Uterus (tissue), 3 donors: ENCODE measurements at regions not wholly inside any gene's neighbourhood (a gene's known extent, or its start where the extent isn't known, plus 50 kb on each side); places are given as distances from the start of the nearest gene placed in this dataset.

ENCODE experiments used
- DNase-seq, 2 donors: peaks; one replicate each; pipeline ENCODE4 v3.0.0-alpha.2; 2019 to 2020
- H3K27ac ChIP-seq, 2 donors: fragments of 200-600 bp; sonication (generic); 1 replicate in 1 of 2; 2 replicates in 1 of 2; pipeline ENCODE4 v1.5.1; 2016 to 2018
- H3K27me3 ChIP-seq, 2 donors: fragments of 200-600 bp; sonication (generic); one replicate each; pipeline ENCODE4 v1.5.1; 2018 to 2019; ENCODE audit warnings: control low read depth in 1 of 2
- H3K36me3 ChIP-seq, 2 donors: fragments of 200-600 bp; sonication (generic); one replicate each; pipeline ENCODE4 v1.5.1; 2019; ENCODE audit warnings: control low read depth in 1 of 2
- H3K4me1 ChIP-seq, 2 donors: fragments of 200-600 bp; sonication (generic); one replicate each; pipeline ENCODE4 v1.5.1; 2018 to 2019; ENCODE audit warnings: control low read depth in 1 of 2
- H3K4me3 ChIP-seq, 2 donors: fragments of 200-600 bp; sonication (generic); 1 replicate in 1 of 2; 2 replicates in 1 of 2; pipeline ENCODE4 v1.5.1; 2018 to 2019; ENCODE audit warnings: mild to moderate bottlenecking in 1 of 2
- H3K9me3 ChIP-seq, 2 donors: fragments of 200-600 bp; sonication (generic); one replicate each; pipeline ENCODE4 v1.5.1; 2019; ENCODE audit warnings: control low read depth in 1 of 2
- POLR2A ChIP-seq, 2 donors: fragments of 450-650 bp; IDR thresholded peaks; one replicate each; pipeline ENCODE4 v1.6.1; 2016; ENCODE audit warnings: antibody characterized with exemption in 2 of 2, mild to moderate bottlenecking in 1 of 2, moderate library complexity in 1 of 2
- intact Hi-C: fragments of 100-400 bp; cut with DNase I; formaldehyde crosslinking; loops from one replicate; pipeline ENCODE4 v1.15.1; 2023; ENCODE audit warnings: low total_unique reads
- TF ChIP-seq, protein P1 (sequence below), 4 experiments: fragments of 200-600 bp in 2 of 4; fragments of 450-650 bp in 2 of 4; sonication (generic) in 2 of 4; IDR thresholded peaks; one replicate each; pipeline ENCODE4 v1.5.1; 2016 to 2019; ENCODE audit warnings: antibody characterized with exemption in 4 of 4, mild to moderate bottlenecking in 2 of 4, moderate library complexity in 1 of 4
- donor health status: DM: yes; HTN: yes; CAD: no.

DNA sequence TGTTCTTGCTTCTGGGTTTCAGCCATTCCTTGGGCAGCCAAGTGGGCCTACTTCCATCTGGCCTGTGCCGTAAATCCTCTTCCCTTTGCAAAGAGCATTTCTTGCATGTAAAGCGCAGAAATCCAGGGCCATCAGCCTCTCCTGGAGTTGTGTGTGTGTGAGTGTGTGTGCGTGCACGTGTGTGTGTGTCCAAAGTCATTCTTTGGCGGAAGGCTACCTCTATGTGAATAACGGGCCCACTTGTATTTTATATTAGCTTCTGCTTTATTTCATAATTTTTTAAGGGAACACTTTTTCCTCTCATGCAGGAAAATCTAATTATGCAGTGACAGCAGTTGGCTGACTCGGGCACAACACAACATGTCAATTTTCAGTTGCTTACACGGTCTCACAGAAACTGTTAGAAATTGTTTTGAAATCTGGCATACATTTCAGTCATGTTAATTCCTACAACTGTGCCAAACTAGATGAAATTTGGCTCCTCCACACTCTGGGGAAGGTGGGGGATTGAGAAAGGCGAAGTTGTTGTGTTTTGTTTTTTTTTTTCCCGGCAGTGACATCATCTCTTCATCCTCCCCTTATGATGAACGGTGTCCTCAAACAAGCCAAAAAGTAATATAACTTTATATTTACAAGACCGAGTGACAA is 223.7 kb upstream of the TSHZ2 start:
- peak; percentile 41 to 54 for DNase-seq
- intact Hi-C loops: no loop called here
- no peaks in the 10 kb centered on the region for H3K4me1 ChIP-seq
- no peaks in the 10 kb centered on the region for H3K27me3 ChIP-seq
- no peaks in the 10 kb centered on the region for H3K36me3 ChIP-seq
- peak overlapping the region; percentile 17 to 40 for H3K27ac ChIP-seq
- H3K4me3 ChIP-seq: no peak overlapping the region
- H3K9me3 ChIP-seq: no peaks in the 10 kb centered on the region
- TF ChIP-seq, protein P1, sequence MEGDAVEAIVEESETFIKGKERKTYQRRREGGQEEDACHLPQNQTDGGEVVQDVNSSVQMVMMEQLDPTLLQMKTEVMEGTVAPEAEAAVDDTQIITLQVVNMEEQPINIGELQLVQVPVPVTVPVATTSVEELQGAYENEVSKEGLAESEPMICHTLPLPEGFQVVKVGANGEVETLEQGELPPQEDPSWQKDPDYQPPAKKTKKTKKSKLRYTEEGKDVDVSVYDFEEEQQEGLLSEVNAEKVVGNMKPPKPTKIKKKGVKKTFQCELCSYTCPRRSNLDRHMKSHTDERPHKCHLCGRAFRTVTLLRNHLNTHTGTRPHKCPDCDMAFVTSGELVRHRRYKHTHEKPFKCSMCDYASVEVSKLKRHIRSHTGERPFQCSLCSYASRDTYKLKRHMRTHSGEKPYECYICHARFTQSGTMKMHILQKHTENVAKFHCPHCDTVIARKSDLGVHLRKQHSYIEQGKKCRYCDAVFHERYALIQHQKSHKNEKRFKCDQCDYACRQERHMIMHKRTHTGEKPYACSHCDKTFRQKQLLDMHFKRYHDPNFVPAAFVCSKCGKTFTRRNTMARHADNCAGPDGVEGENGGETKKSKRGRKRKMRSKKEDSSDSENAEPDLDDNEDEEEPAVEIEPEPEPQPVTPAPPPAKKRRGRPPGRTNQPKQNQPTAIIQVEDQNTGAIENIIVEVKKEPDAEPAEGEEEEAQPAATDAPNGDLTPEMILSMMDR (IDR thresholded peaks at IDR 0.05): no peak
- TF ChIP-seq POLR2A (IDR thresholded peaks at IDR 0.05): no peak

DNA sequence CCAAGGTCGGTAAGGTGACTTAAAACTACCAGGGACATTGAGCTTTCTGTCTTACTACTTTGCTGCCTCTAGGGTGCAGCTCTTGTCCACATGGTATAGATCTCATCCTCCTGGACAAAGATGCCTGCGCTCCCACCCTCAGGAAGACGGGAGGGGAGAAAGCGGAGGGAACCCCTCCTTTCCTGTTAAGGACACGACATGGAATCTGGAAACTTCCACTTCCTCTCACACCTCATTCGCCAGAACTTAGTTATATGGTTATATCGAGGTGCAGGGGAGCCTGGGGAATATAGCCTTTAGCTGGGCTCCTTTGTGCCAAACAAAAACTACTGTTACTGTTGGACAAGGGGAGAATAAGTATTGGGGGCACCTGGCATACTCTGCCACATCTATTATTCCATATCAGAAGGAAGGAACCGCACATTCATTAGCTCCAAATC is 224.3 kb upstream of the TSHZ2 start:
- TF ChIP-seq, protein P1 (IDR thresholded peaks at IDR 0.05): peak in 3 of 4 experiments; percentile 13 to 36 (median 30)
- TF ChIP-seq POLR2A (IDR thresholded peaks at IDR 0.05): no peak
- intact Hi-C loops: no loop called here
- peak overlapping the region; percentile 17 to 40 for H3K27ac ChIP-seq

GRCh38 chr20:52746770-52747169 is 225.4 kb upstream of the TSHZ2 start:
- H3K27me3 ChIP-seq: no peaks in the 10 kb centered on the region
- intact Hi-C loops: no loop called here
- DNase-seq: no peak
- H3K4me3 ChIP-seq: no peak overlapping the region
- no peaks in the 10 kb centered on the region for H3K4me1 ChIP-seq
- TF ChIP-seq POLR2A (IDR thresholded peaks at IDR 0.05): no peak
- TF ChIP-seq, protein P1 (IDR thresholded peaks at IDR 0.05): no peak
- H3K36me3 ChIP-seq: no peaks in the 10 kb centered on the region
- no peaks in the 10 kb centered on the region for H3K9me3 ChIP-seq
- H3K27ac ChIP-seq: no peak overlapping the region

More for the DNA sequence above, 224.3 kb upstream of the TSHZ2 start:
- Histone ChIP-seq H3K36me3 (no peaks in the 10 kb centered on the region), H3K4me1 (no peaks in the 10 kb centered on the region), H3K27me3 (no peaks in the 10 kb centered on the region), H3K4me3 (no peak overlapping the region), H3K9me3 (no peaks in the 10 kb centered on the region)
- DNase-seq: peak in 1 of 2 donors; percentile 25

DNA sequence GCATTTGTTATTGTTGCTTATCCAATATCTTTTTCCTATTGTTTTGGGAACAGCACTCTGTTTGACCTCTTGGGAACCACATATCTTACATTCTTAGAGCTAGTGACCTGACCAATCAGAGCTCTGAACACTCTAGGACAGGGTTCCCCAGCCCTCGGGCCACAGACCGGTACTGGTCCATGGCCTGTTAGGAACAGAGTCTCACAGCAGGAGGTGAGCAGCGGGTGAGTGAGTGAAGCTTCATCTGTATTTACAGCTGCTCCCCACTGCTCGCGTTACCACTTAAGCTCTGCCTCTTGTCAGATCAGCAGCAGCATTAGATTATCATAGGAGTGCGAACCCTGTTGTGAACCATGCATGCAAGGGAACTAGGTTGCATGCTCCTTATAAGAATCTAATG is 226.0 kb upstream of the TSHZ2 start:
- Histone ChIP-seq H3K27ac (no peak overlapping the region), H3K4me1 (no peaks in the 10 kb centered on the region), H3K36me3 (no peaks in the 10 kb centered on the region), H3K9me3 (no peaks in the 10 kb centered on the region), H3K27me3 (no peaks in the 10 kb centered on the region), H3K4me3 (no peak overlapping the region)
- TF ChIP-seq POLR2A (IDR thresholded peaks at IDR 0.05): no peak
- TF ChIP-seq, protein P1 (IDR thresholded peaks at IDR 0.05): no peak
- no peak for DNase-seq
- intact Hi-C loops: no loop called here

- Histone ChIP-seq H3K4me3 (no peak overlapping the region), H3K27me3 (no peaks in the 10 kb centered on the region), H3K36me3 (no peaks in the 10 kb centered on the region), H3K4me1 (no peaks in the 10 kb centered on the region), H3K9me3 (no peaks in the 10 kb centered on the region), H3K27ac (no peak overlapping the region)
- intact Hi-C loops: no loop called here
- TF ChIP-seq, protein P1 (IDR thresholded peaks at IDR 0.05): no peak
- TF ChIP-seq POLR2A (IDR thresholded peaks at IDR 0.05): no peak
- no peak for DNase-seq
These were observed 227.7 kb upstream of the TSHZ2 start for GRCh38 chr20:52744441-52744840.
